ENCODE measurements at regions not wholly inside any gene's neighbourhood (a gene's known extent, or its start where the extent isn't known, plus 50 kb on each side); places are given as distances from the start of the nearest gene placed in this dataset.
"Not testable (repeated sequence)": the region's sequence is repeated elsewhere in the genome, so short reads cannot be mapped to it uniquely, and the experiment has no call there.

DNA sequence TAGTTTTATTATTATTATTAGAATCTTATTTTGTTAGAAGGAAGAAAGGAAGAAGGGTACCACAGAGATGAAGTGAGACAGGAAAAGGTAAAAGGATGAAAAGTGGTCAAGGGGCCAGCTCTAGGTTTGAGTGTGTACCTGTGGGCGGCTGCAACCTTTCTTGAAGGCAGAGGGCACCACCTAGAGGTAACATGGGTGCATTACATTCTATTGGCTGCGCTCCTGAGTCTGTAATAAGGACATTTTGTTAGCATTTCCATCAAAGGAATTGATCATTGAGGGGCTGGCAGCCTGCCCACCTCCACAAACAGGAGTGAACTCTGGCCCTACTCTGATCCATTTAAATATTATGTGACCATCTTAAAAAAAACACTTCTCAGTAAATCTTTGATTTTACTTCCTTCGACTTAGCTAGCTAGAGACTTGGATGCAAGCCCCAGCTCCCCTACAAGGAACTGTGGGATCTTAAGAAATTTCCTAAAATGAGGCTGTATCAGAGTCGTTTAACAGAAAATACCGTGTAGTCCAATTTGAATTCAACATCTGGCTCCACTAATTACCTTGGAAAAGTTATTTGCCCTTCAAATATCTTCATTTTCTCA, 610.4 kb downstream of the IPMK start:
- Histone ChIP-seq H3K9me3 (no peaks in the 10 kb centered on the region), H3K9me2 (no peaks in the 10 kb centered on the region), H3K9ac (no peak overlapping the region), H3K27me3 (ENCODE audit: insufficient read depth) (0 out of 2 replicates have a peak, but pooled peaks cover 5% of the 10 kb centered on the region), H3K4me3 (ENCODE audit: low read depth in 2 of 2, low read length in 1 of 2) (no peak overlapping the region; a peak in 1 of 4 replicates), H3K4me1 (ENCODE audit: control insufficient read depth in 1 of 2, insufficient read depth in 2 of 2, low read depth in 1 of 2, low read length in 1 of 2) (no peaks in the 10 kb centered on the region), H3K27ac (ENCODE audit: low read depth in 2 of 2, low read length in 1 of 2) (no peak overlapping the region), H4K20me1 (ENCODE audit: insufficient read depth) (no peaks in the 10 kb centered on the region), H3K36me3 (replicated peaks in 1 of 2; ENCODE audit: control insufficient read depth in 1 of 2, insufficient read depth in 2 of 2, low read length in 1 of 2) (no peaks in the 10 kb centered on the region), H3F3A (replicated peaks; ENCODE audit: insufficient read depth) (peaks cover 3% of the 10 kb centered on the region), H3K4me2 (no peak overlapping the region), H2AFZ (ENCODE audit: low read depth) (no peak overlapping the region), H3K79me2 (ENCODE audit: insufficient read depth) (no peaks in the 10 kb centered on the region)
- TF ChIP-seq, protein P1, sequence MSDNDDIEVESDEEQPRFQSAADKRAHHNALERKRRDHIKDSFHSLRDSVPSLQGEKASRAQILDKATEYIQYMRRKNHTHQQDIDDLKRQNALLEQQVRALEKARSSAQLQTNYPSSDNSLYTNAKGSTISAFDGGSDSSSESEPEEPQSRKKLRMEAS (IDR thresholded peaks at IDR 0.05; ENCODE audit: low read depth) = no peak
- TF ChIP-seq, protein P2, sequence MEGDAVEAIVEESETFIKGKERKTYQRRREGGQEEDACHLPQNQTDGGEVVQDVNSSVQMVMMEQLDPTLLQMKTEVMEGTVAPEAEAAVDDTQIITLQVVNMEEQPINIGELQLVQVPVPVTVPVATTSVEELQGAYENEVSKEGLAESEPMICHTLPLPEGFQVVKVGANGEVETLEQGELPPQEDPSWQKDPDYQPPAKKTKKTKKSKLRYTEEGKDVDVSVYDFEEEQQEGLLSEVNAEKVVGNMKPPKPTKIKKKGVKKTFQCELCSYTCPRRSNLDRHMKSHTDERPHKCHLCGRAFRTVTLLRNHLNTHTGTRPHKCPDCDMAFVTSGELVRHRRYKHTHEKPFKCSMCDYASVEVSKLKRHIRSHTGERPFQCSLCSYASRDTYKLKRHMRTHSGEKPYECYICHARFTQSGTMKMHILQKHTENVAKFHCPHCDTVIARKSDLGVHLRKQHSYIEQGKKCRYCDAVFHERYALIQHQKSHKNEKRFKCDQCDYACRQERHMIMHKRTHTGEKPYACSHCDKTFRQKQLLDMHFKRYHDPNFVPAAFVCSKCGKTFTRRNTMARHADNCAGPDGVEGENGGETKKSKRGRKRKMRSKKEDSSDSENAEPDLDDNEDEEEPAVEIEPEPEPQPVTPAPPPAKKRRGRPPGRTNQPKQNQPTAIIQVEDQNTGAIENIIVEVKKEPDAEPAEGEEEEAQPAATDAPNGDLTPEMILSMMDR (IDR thresholded peaks at IDR 0.05) = peak; percentile 86
- TF ChIP-seq RAD21 (IDR thresholded peaks at IDR 0.05; ENCODE audit: low read length) (peak; percentile 88), SMC3 (IDR thresholded peaks at IDR 0.05; ENCODE audit: low read depth, low read length) (peak; percentile 68)
- WGBS (ENCODE audit: low lambda C conversion rate) = 19% methylated on average over 5 of the region's 5 CpGs
- DNase-seq = peak; percentile 47
- ChIA-PET CTCF (interaction anchor here (0.5 to 4.7 kb wide), 53 partner anchors 8 to 514 kb away, joined by 3 to 58 read pairs (median 4); no protein-coding TSS in a partner anchor), POLR2A (no interaction called here)

DNA sequence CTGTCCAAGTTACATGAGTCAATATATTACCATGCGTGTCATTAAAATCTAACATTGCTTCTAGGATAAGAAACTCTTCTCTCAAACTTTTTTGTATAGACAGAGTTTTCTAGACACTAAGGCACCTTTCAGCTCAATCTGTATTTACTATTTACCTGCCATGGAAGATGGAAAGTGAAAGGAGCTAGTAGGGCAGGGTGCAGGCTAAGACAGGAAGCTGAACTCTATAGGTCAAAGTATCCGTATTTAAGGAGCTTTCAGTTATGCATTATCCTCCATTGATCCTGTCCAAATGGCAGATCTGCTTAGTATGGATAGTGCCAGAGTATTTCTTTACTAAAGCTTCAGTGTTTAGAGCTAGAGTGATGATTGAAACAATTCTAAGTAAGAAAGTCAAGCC, 612.8 kb downstream of the IPMK start:
- WGBS (ENCODE audit: low lambda C conversion rate) = 57% methylated on average over 2 of the region's 2 CpGs
- no peak overlapping the region for H2AFZ ChIP-seq (ENCODE audit: low read depth)
- H4K20me1 ChIP-seq (ENCODE audit: insufficient read depth) = no peaks in the 10 kb centered on the region
- CTCF ChIA-PET = interaction anchor here (0.7 to 1.5 kb wide), 4 partner anchors 15 to 498 kb away, joined by 3 to 4 read pairs (median 4); no protein-coding TSS in a partner anchor
- TF ChIP-seq GABPA (IDR thresholded peaks at IDR 0.05; ENCODE audit: low read depth) (no peak), ELF1 (IDR thresholded peaks at IDR 0.05) (no peak), NRF1 (IDR thresholded peaks at IDR 0.05; ENCODE audit: low read depth, low read length) (no peak), RFX5 (IDR thresholded peaks at IDR 0.05; ENCODE audit: low read length) (no peak), MEF2A (IDR thresholded peaks at IDR 0.05; ENCODE audit: borderline replicate concordance, low read depth) (no peak), TAF1 (IDR thresholded peaks at IDR 0.05; ENCODE audit: borderline replicate concordance, low read depth, low read length) (no peak), RAD21 (IDR thresholded peaks at IDR 0.05; ENCODE audit: low read length) (no peak), FOXJ3 (CRISPR knock-in tag; IDR thresholded peaks at IDR 0.05) (no peak)
- TF ChIP-seq, protein P3, sequence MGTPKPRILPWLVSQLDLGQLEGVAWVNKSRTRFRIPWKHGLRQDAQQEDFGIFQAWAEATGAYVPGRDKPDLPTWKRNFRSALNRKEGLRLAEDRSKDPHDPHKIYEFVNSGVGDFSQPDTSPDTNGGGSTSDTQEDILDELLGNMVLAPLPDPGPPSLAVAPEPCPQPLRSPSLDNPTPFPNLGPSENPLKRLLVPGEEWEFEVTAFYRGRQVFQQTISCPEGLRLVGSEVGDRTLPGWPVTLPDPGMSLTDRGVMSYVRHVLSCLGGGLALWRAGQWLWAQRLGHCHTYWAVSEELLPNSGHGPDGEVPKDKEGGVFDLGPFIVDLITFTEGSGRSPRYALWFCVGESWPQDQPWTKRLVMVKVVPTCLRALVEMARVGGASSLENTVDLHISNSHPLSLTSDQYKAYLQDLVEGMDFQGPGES (IDR thresholded peaks at IDR 0.05; ENCODE audit: low read depth, low read length) = no peak
- TF ChIP-seq, protein P4, sequence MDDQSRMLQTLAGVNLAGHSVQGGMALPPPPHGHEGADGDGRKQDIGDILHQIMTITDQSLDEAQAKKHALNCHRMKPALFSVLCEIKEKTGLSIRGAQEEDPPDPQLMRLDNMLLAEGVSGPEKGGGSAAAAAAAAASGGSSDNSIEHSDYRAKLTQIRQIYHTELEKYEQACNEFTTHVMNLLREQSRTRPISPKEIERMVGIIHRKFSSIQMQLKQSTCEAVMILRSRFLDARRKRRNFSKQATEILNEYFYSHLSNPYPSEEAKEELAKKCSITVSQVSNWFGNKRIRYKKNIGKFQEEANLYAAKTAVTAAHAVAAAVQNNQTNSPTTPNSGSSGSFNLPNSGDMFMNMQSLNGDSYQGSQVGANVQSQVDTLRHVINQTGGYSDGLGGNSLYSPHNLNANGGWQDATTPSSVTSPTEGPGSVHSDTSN (IDR thresholded peaks at IDR 0.05) = no peak
- H3K4me3 ChIP-seq (ENCODE audit: low read depth in 2 of 2, low read length in 1 of 2) = no peak overlapping the region
- no peak overlapping the region for H3K9ac ChIP-seq
- H3K36me3 ChIP-seq (replicated peaks in 1 of 2; ENCODE audit: control insufficient read depth in 1 of 2, insufficient read depth in 2 of 2, low read length in 1 of 2) = no peaks in the 10 kb centered on the region
- H3F3A ChIP-seq (replicated peaks; ENCODE audit: insufficient read depth) = peaks cover 3% of the 10 kb centered on the region
- 0 out of 2 replicates have a peak, but pooled peaks cover 5% of the 10 kb centered on the region for H3K27me3 ChIP-seq (ENCODE audit: insufficient read depth)
- H3K4me1 ChIP-seq (ENCODE audit: control insufficient read depth in 1 of 2, insufficient read depth in 2 of 2, low read depth in 1 of 2, low read length in 1 of 2) = no peaks in the 10 kb centered on the region
- no peak for DNase-seq
- no peaks in the 10 kb centered on the region for H3K79me2 ChIP-seq (ENCODE audit: insufficient read depth)
- H3K9me3 ChIP-seq = no peaks in the 10 kb centered on the region
- H3K4me2 ChIP-seq = no peak overlapping the region
- no peaks in the 10 kb centered on the region for H3K9me2 ChIP-seq
- H3K27ac ChIP-seq (ENCODE audit: low read depth in 2 of 2, low read length in 1 of 2) = no peak overlapping the region
- POLR2A ChIA-PET = no interaction called here

DNA sequence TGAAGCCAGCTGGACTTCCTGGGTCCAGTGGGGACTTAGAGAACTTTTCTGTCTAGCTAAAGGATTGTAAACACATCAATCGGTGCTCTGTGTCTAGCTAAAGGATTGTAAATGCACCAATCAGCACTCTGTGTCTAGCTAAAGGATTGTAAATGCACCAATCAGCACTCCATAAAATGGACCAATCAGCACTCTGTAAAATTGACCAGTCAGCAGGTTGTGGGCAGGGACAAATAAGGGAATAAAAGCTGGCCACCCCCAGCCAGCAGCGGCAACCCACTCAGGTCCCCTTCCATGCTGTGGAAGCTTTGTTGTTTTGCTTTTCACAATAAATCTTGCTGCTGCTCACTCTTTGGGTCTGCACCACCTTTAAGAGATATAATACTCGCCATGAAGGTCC, 622.6 kb downstream of the IPMK start:
- H3K9ac ChIP-seq; H2AFZ ChIP-seq (ENCODE audit: low read depth); H3K36me3 ChIP-seq (replicated peaks in 1 of 2; ENCODE audit: control insufficient read depth in 1 of 2, insufficient read depth in 2 of 2, low read length in 1 of 2); H3K27ac ChIP-seq (ENCODE audit: low read depth in 2 of 2, low read length in 1 of 2); DNase-seq; H3K4me3 ChIP-seq (ENCODE audit: low read depth in 2 of 2, low read length in 1 of 2); H3F3A ChIP-seq (replicated peaks; ENCODE audit: insufficient read depth); H3K4me1 ChIP-seq (ENCODE audit: control insufficient read depth in 1 of 2, insufficient read depth in 2 of 2, low read depth in 1 of 2, low read length in 1 of 2); H4K20me1 ChIP-seq (ENCODE audit: insufficient read depth); H3K9me2 ChIP-seq; H3K9me3 ChIP-seq; H3K4me2 ChIP-seq; H3K79me2 ChIP-seq (ENCODE audit: insufficient read depth); POLR2A ChIA-PET; H3K27me3 ChIP-seq (ENCODE audit: insufficient read depth): not testable (repeated sequence)
- 29% methylated on average over 3 of the region's 3 CpGs for WGBS (ENCODE audit: low lambda C conversion rate)
- CTCF ChIA-PET = interaction anchor here (4.9 kb wide), 1 partner anchor 13 kb away, joined by 28 read pairs; no protein-coding TSS in a partner anchor
